ENCODE measurements at regions not wholly inside any gene's neighbourhood (a gene's known extent, or its start where the extent isn't known, plus 50 kb on each side); places are given as distances from the start of the nearest gene placed in this dataset.

DNA sequence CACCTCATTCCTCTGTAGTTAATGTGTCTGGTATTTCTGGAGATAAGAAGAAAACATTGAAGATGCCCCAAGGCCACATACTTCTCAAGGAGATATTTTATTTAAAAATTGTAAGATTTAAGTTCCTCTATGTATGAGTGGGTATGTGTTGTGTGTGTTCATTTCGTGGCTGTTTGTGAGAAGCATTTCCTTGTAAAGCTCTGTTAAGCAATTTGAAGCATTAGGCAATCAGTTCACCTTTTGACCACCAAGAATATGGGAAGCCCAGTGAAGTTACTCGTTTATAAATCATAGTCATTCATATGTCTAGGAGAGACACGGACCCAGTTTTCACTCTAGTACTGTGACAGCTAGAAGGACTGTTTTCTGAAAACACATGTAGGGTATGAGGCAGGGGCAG, 717.6 kb upstream of the MAP3K7 start:
- TF ChIP-seq, protein P1, sequence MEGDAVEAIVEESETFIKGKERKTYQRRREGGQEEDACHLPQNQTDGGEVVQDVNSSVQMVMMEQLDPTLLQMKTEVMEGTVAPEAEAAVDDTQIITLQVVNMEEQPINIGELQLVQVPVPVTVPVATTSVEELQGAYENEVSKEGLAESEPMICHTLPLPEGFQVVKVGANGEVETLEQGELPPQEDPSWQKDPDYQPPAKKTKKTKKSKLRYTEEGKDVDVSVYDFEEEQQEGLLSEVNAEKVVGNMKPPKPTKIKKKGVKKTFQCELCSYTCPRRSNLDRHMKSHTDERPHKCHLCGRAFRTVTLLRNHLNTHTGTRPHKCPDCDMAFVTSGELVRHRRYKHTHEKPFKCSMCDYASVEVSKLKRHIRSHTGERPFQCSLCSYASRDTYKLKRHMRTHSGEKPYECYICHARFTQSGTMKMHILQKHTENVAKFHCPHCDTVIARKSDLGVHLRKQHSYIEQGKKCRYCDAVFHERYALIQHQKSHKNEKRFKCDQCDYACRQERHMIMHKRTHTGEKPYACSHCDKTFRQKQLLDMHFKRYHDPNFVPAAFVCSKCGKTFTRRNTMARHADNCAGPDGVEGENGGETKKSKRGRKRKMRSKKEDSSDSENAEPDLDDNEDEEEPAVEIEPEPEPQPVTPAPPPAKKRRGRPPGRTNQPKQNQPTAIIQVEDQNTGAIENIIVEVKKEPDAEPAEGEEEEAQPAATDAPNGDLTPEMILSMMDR (IDR thresholded peaks at IDR 0.05) = no peak
- no peak for TF ChIP-seq POLR2A (IDR thresholded peaks at IDR 0.05)
- no peak for TF ChIP-seq EP300 (IDR thresholded peaks at IDR 0.05)
- no peak for TF ChIP-seq POLR2AphosphoS5 (IDR thresholded peaks at IDR 0.05)

Measured in upper lobe of left lung (tissue), 4 donors.